ENCODE measurements at regions not wholly inside any gene's neighbourhood (a gene's known extent, or its start where the extent isn't known, plus 50 kb on each side); places are given as distances from the start of the nearest gene placed in this dataset.

DNA sequence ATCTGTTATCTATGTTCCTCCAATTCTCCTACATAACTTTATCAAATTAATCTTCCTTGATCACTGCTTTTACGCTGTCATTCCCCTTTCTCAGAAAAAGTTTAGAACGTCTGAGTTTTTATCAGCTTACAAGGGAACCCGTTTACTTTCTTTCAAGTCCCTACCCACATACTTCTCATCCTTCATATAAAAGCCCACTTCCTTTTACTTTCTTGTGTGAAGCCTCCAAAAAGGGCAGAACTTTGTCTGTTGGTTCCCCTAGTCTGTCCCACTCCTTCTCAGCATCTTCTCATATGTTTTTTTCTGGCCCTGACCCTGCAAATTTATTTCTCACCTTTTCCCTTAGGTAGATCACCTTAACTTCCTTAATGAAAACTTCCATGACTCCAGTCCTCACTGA, 106.1 kb downstream of the TFAP2B start:
- TF ChIP-seq, protein P1, sequence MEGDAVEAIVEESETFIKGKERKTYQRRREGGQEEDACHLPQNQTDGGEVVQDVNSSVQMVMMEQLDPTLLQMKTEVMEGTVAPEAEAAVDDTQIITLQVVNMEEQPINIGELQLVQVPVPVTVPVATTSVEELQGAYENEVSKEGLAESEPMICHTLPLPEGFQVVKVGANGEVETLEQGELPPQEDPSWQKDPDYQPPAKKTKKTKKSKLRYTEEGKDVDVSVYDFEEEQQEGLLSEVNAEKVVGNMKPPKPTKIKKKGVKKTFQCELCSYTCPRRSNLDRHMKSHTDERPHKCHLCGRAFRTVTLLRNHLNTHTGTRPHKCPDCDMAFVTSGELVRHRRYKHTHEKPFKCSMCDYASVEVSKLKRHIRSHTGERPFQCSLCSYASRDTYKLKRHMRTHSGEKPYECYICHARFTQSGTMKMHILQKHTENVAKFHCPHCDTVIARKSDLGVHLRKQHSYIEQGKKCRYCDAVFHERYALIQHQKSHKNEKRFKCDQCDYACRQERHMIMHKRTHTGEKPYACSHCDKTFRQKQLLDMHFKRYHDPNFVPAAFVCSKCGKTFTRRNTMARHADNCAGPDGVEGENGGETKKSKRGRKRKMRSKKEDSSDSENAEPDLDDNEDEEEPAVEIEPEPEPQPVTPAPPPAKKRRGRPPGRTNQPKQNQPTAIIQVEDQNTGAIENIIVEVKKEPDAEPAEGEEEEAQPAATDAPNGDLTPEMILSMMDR (IDR thresholded peaks at IDR 0.05), result no peak
- TF ChIP-seq EZH2 (IDR thresholded peaks at IDR 0.05; ENCODE audit: borderline replicate concordance, insufficient read depth, low read depth, low read length, poor library complexity, severe bottlenecking), result no peak
- 46% methylated on average over 3 of the region's 3 CpGs for WGBS (ENCODE audit: insufficient coverage)
- ATAC-seq (ENCODE audit: low read depth), result no peak
- intact Hi-C loops (cut with micrococcal nuclease), result no loop called here
- Histone ChIP-seq H3K79me2 (ENCODE audit: control insufficient read depth, insufficient read depth, low read length) (no peaks in the 10 kb centered on the region), H3K4me2 (replicated peaks; ENCODE audit: low read depth, low read length, poor library complexity, severe bottlenecking) (no peak overlapping the region), H3K9ac (ENCODE audit: low read length) (no peak overlapping the region), H3K4me1 (ENCODE audit: control insufficient read depth in 2 of 2, insufficient read depth in 2 of 2, low read length in 2 of 2) (no peaks in the 10 kb centered on the region), H3K36me3 (replicated peaks in 1 of 2; ENCODE audit: control extremely low read depth in 1 of 2, control insufficient read depth in 1 of 2, extremely low read depth in 1 of 2, insufficient read depth in 2 of 2, low read length in 1 of 2) (no peaks in the 10 kb centered on the region), H4K20me1 (ENCODE audit: control insufficient read depth, insufficient read depth, low read length, poor library complexity, severe bottlenecking) (no peaks in the 10 kb centered on the region), H2AFZ (ENCODE audit: insufficient read depth, low read depth, low read length, poor library complexity, severe bottlenecking) (no peak overlapping the region), H3K9me3 (ENCODE audit: control extremely low read depth in 1 of 3, control insufficient read depth in 2 of 3, insufficient read depth in 1 of 3, low read length in 2 of 3) (peaks cover 0 to 10% (median 3%) of the 10 kb centered on the region in 3 donors), H3K27ac (ENCODE audit: low read length in 2 of 2) (no peak overlapping the region), H3K4me3 (ENCODE audit: control extremely low read depth in 1 of 5, extremely low read depth in 1 of 5, insufficient read depth in 1 of 5, low read depth in 2 of 5, low read length in 4 of 5) (no peak overlapping the region), H3K27me3 (replicated peaks in 1 of 4; ENCODE audit: control extremely low read depth in 1 of 4, control insufficient read depth in 3 of 4, insufficient read depth in 4 of 4, low read length in 3 of 4) (no peaks in the 10 kb centered on the region)
- Mint-ChIP-seq H3K27me3 (no peaks in the 10 kb centered on the region), H3K4me1 (no peaks in the 10 kb centered on the region), H3K4me3 (no peak overlapping the region), H3K27ac (no peak overlapping the region), H3K9me3 (ENCODE audit: insufficient read depth) (peaks cover 5% of the 10 kb centered on the region)
- ChIA-PET CTCF (no interaction called here), POLR2A (no interaction called here)
- DNase-seq, result no peak

DNA sequence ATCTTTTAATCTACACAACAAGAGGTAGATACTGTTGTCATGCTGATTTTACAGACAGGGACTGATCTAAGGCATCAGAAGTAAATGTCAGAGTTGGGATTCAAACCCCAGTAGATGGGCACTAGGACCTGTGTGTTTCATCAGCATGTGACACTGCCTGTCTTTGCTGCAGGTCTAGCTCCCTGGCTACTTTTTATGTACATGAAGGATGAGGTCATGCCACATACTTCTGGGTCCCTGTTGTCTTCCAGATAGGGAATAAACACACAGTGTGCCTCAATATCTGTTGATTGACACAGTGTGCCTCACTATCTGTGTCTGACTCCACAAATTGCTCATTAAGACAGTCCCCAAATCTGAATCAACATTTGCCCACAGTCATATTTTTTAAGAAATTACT, 106.9 kb downstream of the TFAP2B start:
- no peaks in the 10 kb centered on the region for H3K27me3 ChIP-seq (replicated peaks in 1 of 4; ENCODE audit: control extremely low read depth in 1 of 4, control insufficient read depth in 3 of 4, insufficient read depth in 4 of 4, low read length in 3 of 4)
- H3K27ac ChIP-seq (ENCODE audit: low read length in 2 of 2), result no peak overlapping the region
- TF ChIP-seq, protein P1 (IDR thresholded peaks at IDR 0.05), result no peak
- TF ChIP-seq EZH2 (IDR thresholded peaks at IDR 0.05; ENCODE audit: borderline replicate concordance, insufficient read depth, low read depth, low read length, poor library complexity, severe bottlenecking), result no peak
- peaks cover 0 to 13% (median 3%) of the 10 kb centered on the region in 3 donors for H3K9me3 ChIP-seq (ENCODE audit: control extremely low read depth in 1 of 3, control insufficient read depth in 2 of 3, insufficient read depth in 1 of 3, low read length in 2 of 3)
- no peak overlapping the region for H2AFZ ChIP-seq (ENCODE audit: insufficient read depth, low read depth, low read length, poor library complexity, severe bottlenecking)
- DNase-seq (no peak), ATAC-seq (ENCODE audit: low read depth) (no peak)
- peaks cover 5% of the 10 kb centered on the region for H3K9me3 Mint-ChIP-seq (ENCODE audit: insufficient read depth)
- intact Hi-C loops (cut with micrococcal nuclease), result no loop called here
- no peak overlapping the region for H3K4me2 ChIP-seq (replicated peaks; ENCODE audit: low read depth, low read length, poor library complexity, severe bottlenecking)
- no peaks in the 10 kb centered on the region for H3K79me2 ChIP-seq (ENCODE audit: control insufficient read depth, insufficient read depth, low read length)
- no peaks in the 10 kb centered on the region for H4K20me1 ChIP-seq (ENCODE audit: control insufficient read depth, insufficient read depth, low read length, poor library complexity, severe bottlenecking)
- no peaks in the 10 kb centered on the region for H3K27me3 Mint-ChIP-seq
- H3K4me1 Mint-ChIP-seq, result no peaks in the 10 kb centered on the region
- no peaks in the 10 kb centered on the region for H3K4me1 ChIP-seq (ENCODE audit: control insufficient read depth in 2 of 2, insufficient read depth in 2 of 2, low read length in 2 of 2)
- H3K36me3 ChIP-seq (replicated peaks in 1 of 2; ENCODE audit: control extremely low read depth in 1 of 2, control insufficient read depth in 1 of 2, extremely low read depth in 1 of 2, insufficient read depth in 2 of 2, low read length in 1 of 2), result no peaks in the 10 kb centered on the region
- CTCF ChIA-PET, result no interaction called here
- no peak overlapping the region for H3K4me3 ChIP-seq (ENCODE audit: control extremely low read depth in 1 of 5, extremely low read depth in 1 of 5, insufficient read depth in 1 of 5, low read depth in 2 of 5, low read length in 4 of 5)
- H3K9ac ChIP-seq (ENCODE audit: low read length), result no peak overlapping the region
- no peak overlapping the region for H3K4me3 Mint-ChIP-seq
- no peak overlapping the region for H3K27ac Mint-ChIP-seq
- POLR2A ChIA-PET, result no interaction called here

All from B cell (primary cell).